B cell (primary cell): ENCODE measurements at regions not wholly inside any gene's neighbourhood (a gene's known extent, or its start where the extent isn't known, plus 50 kb on each side); places are given as distances from the start of the nearest gene placed in this dataset.

Source experiments
- CTCF ChIP-seq: fragments of 200-600 bp; IDR thresholded peaks from one replicate; pipeline ENCODE4 v1.8.0; 2022; ENCODE audit warnings: antibody characterized with exemption, mild to moderate bottlenecking
- EZH2 ChIP-seq: IDR thresholded peaks from 2 replicates; pipeline ENCODE4 v1.6.1; 2012; ENCODE audit warnings: borderline replicate concordance, low read depth, mild to moderate bottlenecking, moderate library complexity, low read length; ENCODE audit not compliant: insufficient read depth, poor library complexity, severe bottlenecking

DNA sequence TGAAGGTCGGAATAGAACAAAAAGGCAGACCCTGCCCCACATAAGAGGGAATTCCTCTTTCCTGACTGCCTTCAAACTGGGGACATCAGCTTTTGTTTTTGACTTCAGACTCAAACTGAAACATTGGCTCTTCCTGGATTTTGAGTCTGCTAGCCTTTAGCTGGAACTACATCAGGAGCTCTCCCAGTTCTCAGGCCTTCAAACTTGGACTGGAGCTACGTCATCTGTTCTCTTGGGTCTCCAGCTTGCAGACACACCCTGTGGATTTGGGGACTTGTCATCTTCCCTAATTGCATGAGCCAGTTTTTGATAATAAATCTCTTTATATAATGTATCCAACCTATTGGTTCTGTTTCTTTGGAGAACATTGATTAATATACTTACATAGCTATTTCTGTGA lies 798.1 kb downstream of the TBL1XR1 start:
- no peak for TF ChIP-seq CTCF
- no peak for TF ChIP-seq EZH2
